Gastroesophageal sphincter (tissue), 3 donors: ENCODE measurements at regions not wholly inside any gene's neighbourhood (a gene's known extent, or its start where the extent isn't known, plus 50 kb on each side); places are given as distances from the start of the nearest gene placed in this dataset.

Experiments used
- CTCF ChIP-seq, 4 experiments: fragments of 200-600 bp in 2 of 4; fragments of 450-650 bp in 2 of 4; sonication (generic) in 1 of 4; IDR thresholded peaks; one replicate each; pipeline ENCODE4 v1.5.1; 2017 to 2019; ENCODE audit warnings: antibody characterized with exemption in 4 of 4, mild to moderate bottlenecking in 2 of 4, moderate library complexity in 2 of 4
- EP300 ChIP-seq: sonication (generic); formaldehyde crosslinking; IDR thresholded peaks from one replicate; pipeline ENCODE4 v1.6.1; 2017; ENCODE audit warnings: antibody characterized with exemption, mild to moderate bottlenecking
- POLR2A ChIP-seq, 2 donors: fragments of 450-650 bp; IDR thresholded peaks; one replicate each; pipeline ENCODE4 v1.6.1; 2017; ENCODE audit warnings: antibody characterized with exemption in 2 of 2, mild to moderate bottlenecking in 2 of 2, moderate library complexity in 1 of 2
- POLR2AphosphoS5 ChIP-seq: sonication (generic); formaldehyde crosslinking; IDR thresholded peaks from one replicate; pipeline ENCODE4 v1.6.1; 2017; ENCODE audit warnings: antibody characterized with exemption

- TF ChIP-seq CTCF (IDR thresholded peaks at IDR 0.05) (no peak), POLR2A (IDR thresholded peaks at IDR 0.05) (no peak), EP300 (no peak), POLR2AphosphoS5 (no peak)
Observed at GRCh38 chr14:53408175-53408879, 255.2 kb upstream of the DDHD1 start.
